CD8-positive, alpha-beta memory T cell (primary cell): ENCODE measurements at regions not wholly inside any gene's neighbourhood (a gene's known extent, or its start where the extent isn't known, plus 50 kb on each side); places are given as distances from the start of the nearest gene placed in this dataset.
"Not testable (repeated sequence)": the region's sequence is repeated elsewhere in the genome, so short reads cannot be mapped to it uniquely, and the experiment has no call there.

Source experiments
- CTCF ChIA-PET: fragments of 350-600 bp; sonication (Branson Sonifier 250); formaldehyde crosslinking; loops from one replicate; lab custom pipeline; 2021; ENCODE audit warnings: antibody characterized with exemption; lab: Charles Lee
- POLR2A ChIA-PET: fragments of 350-600 bp; sonication (Branson Sonifier 250); formaldehyde crosslinking; loops from one replicate; lab custom pipeline; 2021; ENCODE audit warnings: antibody characterized with exemption; lab: Charles Lee
- DNase-seq, 5 donors: peaks; one replicate each; pipeline versions ENCODE4 v3.0.0 to v3.0.0-alpha.2; 2020 to 2022; ENCODE audit warnings: mixed read lengths in 1 of 5
- H3K27ac ChIP-seq: one replicate; pipeline ENCODE4 v1.7.0; 2013; ENCODE audit warnings: low read depth, mild to moderate bottlenecking, low read length, moderate library complexity
- H3K27me3 ChIP-seq: 2 replicates; pipeline ENCODE4 v1.7.0; 2013; ENCODE audit warnings: low read length, mild to moderate bottlenecking; ENCODE audit not compliant: insufficient read depth, poor library complexity, severe bottlenecking
- H3K36me3 ChIP-seq: 2 replicates; pipeline ENCODE4 v1.7.0; 2013; ENCODE audit warnings: mild to moderate bottlenecking, low read length, moderate library complexity; ENCODE audit not compliant: insufficient read depth
- H3K4me1 ChIP-seq: 2 replicates; pipeline ENCODE4 v1.7.0; 2013; ENCODE audit warnings: mild to moderate bottlenecking, low read length, moderate library complexity; ENCODE audit not compliant: insufficient read depth
- H3K4me3 ChIP-seq: 2 replicates; pipeline ENCODE4 v1.7.0; 2013; ENCODE audit warnings: mild to moderate bottlenecking, low read length
- H3K9me3 ChIP-seq: 2 replicates; pipeline ENCODE4 v1.7.0; 2013; ENCODE audit warnings: mild to moderate bottlenecking, low read length
- H3K27ac Mint-ChIP-seq, 8 donors: one replicate each; pipeline ENCODE4 v1.8.0; 2020 to 2021; ENCODE audit warnings: mixed read lengths in 8 of 8, mild to moderate bottlenecking in 6 of 8, inconsistent platforms in 3 of 8, moderate library complexity in 3 of 8
- H3K27me3 Mint-ChIP-seq, 2 donors: one replicate each; pipeline ENCODE4 v1.8.0; 2020 to 2021; ENCODE audit warnings: mixed read lengths in 2 of 2, mild to moderate bottlenecking in 1 of 2, moderate library complexity in 1 of 2
- H3K36me3 Mint-ChIP-seq, 3 donors: one replicate each; pipeline ENCODE4 v1.8.0; 2020 to 2021; ENCODE audit warnings: mixed read lengths in 3 of 3, inconsistent platforms in 1 of 3, mild to moderate bottlenecking in 1 of 3
- H3K4me1 Mint-ChIP-seq, 3 donors: one replicate each; pipeline ENCODE4 v1.8.0; 2020 to 2021; ENCODE audit warnings: mixed read lengths in 3 of 3, inconsistent platforms in 1 of 3, mild to moderate bottlenecking in 1 of 3
- H3K4me3 Mint-ChIP-seq, 7 donors: one replicate each; pipeline ENCODE4 v1.8.0; 2020 to 2021; ENCODE audit warnings: mixed read lengths in 7 of 7, mild to moderate bottlenecking in 6 of 7, moderate library complexity in 4 of 7, inconsistent platforms in 2 of 7
- H3K9me3 Mint-ChIP-seq, 5 donors: one replicate each; pipeline ENCODE4 v1.8.0; 2020 to 2022; ENCODE audit warnings: mixed read lengths in 5 of 5, mild to moderate bottlenecking in 3 of 5, moderate library complexity in 2 of 5, inconsistent platforms in 1 of 5

DNA sequence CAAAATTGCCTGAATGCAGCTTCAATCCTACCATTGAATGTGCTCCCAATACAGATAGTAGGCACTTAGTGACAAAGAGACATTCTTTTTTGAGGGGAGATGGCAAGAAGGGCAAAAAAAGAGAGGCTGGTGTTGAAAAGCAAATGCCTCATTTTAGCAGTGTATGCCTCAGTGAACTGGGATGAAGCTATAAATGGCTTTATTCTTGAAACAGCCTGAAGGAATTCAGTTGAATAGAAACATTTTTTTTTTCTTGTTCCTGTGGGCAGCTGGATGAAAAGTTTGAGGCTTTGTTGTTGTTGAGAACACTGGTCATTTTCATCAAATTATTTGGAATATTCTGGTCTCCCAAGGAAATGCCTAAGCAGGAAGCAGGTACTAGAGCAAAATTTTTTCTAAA is 228.9 kb downstream of the RNF144A start:
- Mint-ChIP-seq H3K4me1 (peaks cover 0 to 15% (median 0%) of the 10 kb centered on the region in 3 donors), H3K4me3 (no peak overlapping the region), H3K9me3 (peaks cover 0 to 29% (median 7%) of the 10 kb centered on the region in 5 donors), H3K27me3 (peaks cover 7 to 14% of the 10 kb centered on the region in 2 donors), H3K36me3 (peaks cover 0 to 37% (median 5%) of the 10 kb centered on the region in 3 donors), H3K27ac (no peak overlapping the region)
- POLR2A ChIA-PET: no interaction called here
- no peaks in the 10 kb centered on the region for H3K9me3 ChIP-seq
- no peaks in the 10 kb centered on the region for H3K4me1 ChIP-seq
- no peak overlapping the region for H3K27ac ChIP-seq
- H3K27me3 ChIP-seq: no peaks in the 10 kb centered on the region
- no peak for DNase-seq
- CTCF ChIA-PET: no interaction called here
- H3K4me3 ChIP-seq: no peak overlapping the region
- H3K36me3 ChIP-seq: no peaks in the 10 kb centered on the region

- CTCF ChIA-PET: no interaction called here
- POLR2A ChIA-PET: no interaction called here
- Histone ChIP-seq H3K36me3 (no peaks in the 10 kb centered on the region), H3K4me1 (no peaks in the 10 kb centered on the region), H3K27ac (no peak overlapping the region), H3K27me3 (no peaks in the 10 kb centered on the region), H3K4me3 (no peak overlapping the region), H3K9me3 (no peaks in the 10 kb centered on the region)
- H3K9me3 Mint-ChIP-seq: peaks cover 21 to 32% (median 30%) of the 10 kb centered on the region in 5 donors
- H3K36me3 Mint-ChIP-seq: peaks cover 0 to 28% (median 3%) of the 10 kb centered on the region in 3 donors
- no peak overlapping the region for H3K4me3 Mint-ChIP-seq
- H3K27ac Mint-ChIP-seq: no peak overlapping the region
- H3K27me3 Mint-ChIP-seq: peaks cover 14 to 18% of the 10 kb centered on the region in 2 donors
- no peaks in the 10 kb centered on the region for H3K4me1 Mint-ChIP-seq
- DNase-seq: no peak
Observed at GRCh38 chr2:7154656-7155055, 237.4 kb downstream of the RNF144A start.

GRCh38 chr2:7161501-7161900 is 244.3 kb downstream of the RNF144A start:
- CTCF ChIA-PET: no interaction called here
- Histone ChIP-seq H3K27me3 (no peaks in the 10 kb centered on the region), H3K9me3 (no peaks in the 10 kb centered on the region), H3K4me1 (no peaks in the 10 kb centered on the region), H3K4me3 (no peak overlapping the region), H3K36me3 (no peaks in the 10 kb centered on the region), H3K27ac (no peak overlapping the region)
- Mint-ChIP-seq H3K36me3 (peaks cover 0 to 8% (median 5%) of the 10 kb centered on the region in 3 donors), H3K27me3 (peaks cover 0 to 6% of the 10 kb centered on the region in 2 donors), H3K9me3 (peaks cover 0 to 17% (median 0%) of the 10 kb centered on the region in 5 donors), H3K4me1 (no peaks in the 10 kb centered on the region), H3K4me3 (no peak overlapping the region), H3K27ac (no peak overlapping the region)
- POLR2A ChIA-PET: no interaction called here
- DNase-seq: no peak

DNA sequence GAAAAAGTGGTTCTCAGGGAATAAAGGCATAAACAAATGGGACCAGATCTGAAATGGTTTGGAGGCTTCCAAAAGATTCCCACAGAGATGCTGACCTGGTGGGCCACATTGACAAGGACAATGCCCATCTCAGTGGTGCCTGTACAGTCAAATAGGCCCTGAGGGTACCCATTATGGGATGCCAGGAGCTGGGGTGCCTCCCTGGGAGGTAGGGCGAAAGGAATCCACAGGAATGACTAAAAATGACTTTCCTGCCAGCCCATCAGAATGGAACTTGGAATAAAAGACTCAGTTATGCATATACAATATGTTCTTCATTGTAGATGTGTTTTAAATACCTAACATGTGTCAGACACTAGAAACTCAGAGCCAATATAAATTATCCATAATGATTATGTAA is 248.5 kb downstream of the RNF144A start:
- no peak overlapping the region for H3K27ac Mint-ChIP-seq

GRCh38 chr2:7167801-7168411 is 250.7 kb downstream of the RNF144A start:
- H3K9me3 ChIP-seq: no peaks in the 10 kb centered on the region
- ChIA-PET POLR2A (no interaction called here), CTCF (no interaction called here)
- no peaks in the 10 kb centered on the region for H3K4me1 ChIP-seq
- H3K36me3 Mint-ChIP-seq: peaks cover 0 to 8% (median 3%) of the 10 kb centered on the region in 3 donors
- DNase-seq: no peak
- no peaks in the 10 kb centered on the region for H3K27me3 ChIP-seq
- no peak overlapping the region for H3K27ac Mint-ChIP-seq
- H3K27me3 Mint-ChIP-seq: peaks cover 0 to 10% of the 10 kb centered on the region in 2 donors
- no peak overlapping the region for H3K4me3 ChIP-seq
- no peaks in the 10 kb centered on the region for H3K9me3 Mint-ChIP-seq
- H3K27ac ChIP-seq: no peak overlapping the region
- H3K36me3 ChIP-seq: no peaks in the 10 kb centered on the region
- no peak overlapping the region for H3K4me3 Mint-ChIP-seq
- H3K4me1 Mint-ChIP-seq: no peaks in the 10 kb centered on the region

More for the DNA sequence above, 248.5 kb downstream of the RNF144A start:
- no peaks in the 10 kb centered on the region for H3K27me3 ChIP-seq
- H3K36me3 ChIP-seq: no peaks in the 10 kb centered on the region
- ChIA-PET CTCF (no interaction called here), POLR2A (no interaction called here)
- Mint-ChIP-seq H3K36me3 (peaks cover 0 to 6% (median 3%) of the 10 kb centered on the region in 3 donors), H3K9me3 (peaks cover 0 to 6% (median 0%) of the 10 kb centered on the region in 5 donors), H3K4me1 (no peaks in the 10 kb centered on the region), H3K4me3 (no peak overlapping the region), H3K27me3 (peaks cover 0 to 6% of the 10 kb centered on the region in 2 donors)
- H3K9me3 ChIP-seq: no peaks in the 10 kb centered on the region
- no peak for DNase-seq
- no peak overlapping the region for H3K4me3 ChIP-seq
- H3K27ac ChIP-seq: no peak overlapping the region
- no peaks in the 10 kb centered on the region for H3K4me1 ChIP-seq

DNA sequence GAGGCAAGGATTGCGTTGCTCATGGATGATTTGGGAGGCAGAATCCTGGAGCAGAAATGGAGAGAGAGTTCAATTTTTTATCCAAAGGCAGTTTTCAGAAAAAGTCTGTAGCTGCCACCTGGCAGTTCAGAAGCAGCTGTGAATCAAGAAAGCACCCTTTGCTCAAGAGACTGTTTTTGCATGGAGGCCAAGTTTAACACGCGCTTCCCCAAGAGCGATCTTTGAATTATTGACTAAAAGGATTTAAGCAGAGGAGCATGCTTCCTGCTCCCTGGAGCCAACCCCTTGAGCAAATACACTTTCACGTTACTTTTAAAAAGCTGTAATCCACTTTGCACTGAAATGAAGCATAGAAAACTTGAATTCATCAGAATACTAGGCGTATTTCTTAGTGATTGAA is 252.4 kb downstream of the RNF144A start:
- H3K4me1 ChIP-seq: no peaks in the 10 kb centered on the region
- no peaks in the 10 kb centered on the region for H3K27me3 ChIP-seq
- Mint-ChIP-seq H3K4me1 (no peaks in the 10 kb centered on the region), H3K27me3 (peaks cover 0 to 10% of the 10 kb centered on the region in 2 donors), H3K9me3 (no peaks in the 10 kb centered on the region), H3K27ac (peak overlapping the region in 1 of 8 donors; percentile 15), H3K36me3 (peaks cover 0 to 8% (median 3%) of the 10 kb centered on the region in 3 donors), H3K4me3 (no peak overlapping the region)
- POLR2A ChIA-PET: no interaction called here
- no peak overlapping the region for H3K27ac ChIP-seq
- H3K9me3 ChIP-seq: no peaks in the 10 kb centered on the region
- CTCF ChIA-PET: no interaction called here
- no peaks in the 10 kb centered on the region for H3K36me3 ChIP-seq
- no peak overlapping the region for H3K4me3 ChIP-seq
- no peak for DNase-seq

DNA sequence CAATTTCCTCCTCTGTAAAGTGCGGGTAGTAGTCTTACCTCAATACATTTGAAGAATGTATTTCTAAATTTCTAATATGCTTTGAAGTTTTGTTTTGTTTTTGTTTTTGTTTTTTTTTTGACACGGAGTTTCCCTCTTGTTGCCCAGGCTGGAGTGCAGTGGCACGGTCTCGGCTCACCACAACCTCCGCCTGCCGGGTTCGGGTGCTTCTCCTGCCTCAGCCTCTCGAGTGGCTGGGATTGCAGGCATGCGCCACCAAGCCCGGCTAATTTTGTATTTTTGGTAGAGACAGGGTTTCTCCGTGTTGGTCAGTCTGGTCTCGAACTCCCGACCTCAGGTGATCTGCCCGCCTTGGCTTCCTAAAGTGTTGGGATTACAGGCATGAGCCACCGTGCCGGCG is 261.8 kb downstream of the RNF144A start:
- H3K9me3 Mint-ChIP-seq, H3K36me3 Mint-ChIP-seq, CTCF ChIA-PET, H3K4me1 Mint-ChIP-seq, H3K4me3 Mint-ChIP-seq, H3K4me1 ChIP-seq, H3K27ac ChIP-seq, POLR2A ChIA-PET, H3K36me3 ChIP-seq, H3K27ac Mint-ChIP-seq, H3K4me3 ChIP-seq, H3K27me3 ChIP-seq, DNase-seq, H3K27me3 Mint-ChIP-seq, H3K9me3 ChIP-seq: not testable (repeated sequence)

GRCh38 chr2:7180638-7181370 is 263.6 kb downstream of the RNF144A start:
- Mint-ChIP-seq H3K36me3 (peaks cover 0 to 4% (median 1%) of the 10 kb centered on the region in 3 donors), H3K27me3 (peaks cover 0 to 6% of the 10 kb centered on the region in 2 donors), H3K4me1 (no peaks in the 10 kb centered on the region), H3K4me3 (no peak overlapping the region), H3K27ac (no peak overlapping the region), H3K9me3 (peaks cover 0 to 6% (median 0%) of the 10 kb centered on the region in 5 donors)
- Histone ChIP-seq H3K4me3 (no peak overlapping the region), H3K4me1 (no peaks in the 10 kb centered on the region), H3K27me3 (no peaks in the 10 kb centered on the region), H3K27ac (no peak overlapping the region), H3K36me3 (no peaks in the 10 kb centered on the region), H3K9me3 (no peaks in the 10 kb centered on the region)
- ChIA-PET POLR2A (no interaction called here), CTCF (interaction anchor here (0.7 kb wide), 1 partner anchor 1647 kb away, joined by 3 read pairs; no protein-coding TSS in a partner anchor)
- no peak for DNase-seq
